ENCODE measurements at regions not wholly inside any gene's neighbourhood (a gene's known extent, or its start where the extent isn't known, plus 50 kb on each side); places are given as distances from the start of the nearest gene placed in this dataset.
"Not testable (repeated sequence)": the region's sequence is repeated elsewhere in the genome, so short reads cannot be mapped to it uniquely, and the experiment has no call there.

GRCh38 chr9:21616082-21616778 is 134.1 kb upstream of the IFNE start:
- BruUV-seq (replicated peaks) = no TSS peak
- no peaks in the 10 kb centered on the region for H3K27me3 Mint-ChIP-seq (ENCODE audit: unreplicated experiment)
- H3K4me1 Mint-ChIP-seq (ENCODE audit: low read depth, unreplicated experiment) = peaks cover 5% of the 10 kb centered on the region
- H3K36me3 Mint-ChIP-seq (ENCODE audit: insufficient read depth, unreplicated experiment) = no peaks in the 10 kb centered on the region
- CTCF ChIA-PET = no interaction called here
- intact Hi-C loops (cut with micrococcal nuclease; ENCODE audit: unreplicated experiment) = no loop called here
- no peak overlapping the region for H3K4me3 Mint-ChIP-seq (ENCODE audit: low read depth, unreplicated experiment)
- no peaks in the 10 kb centered on the region for H3K9me3 Mint-ChIP-seq (ENCODE audit: low read depth, unreplicated experiment)
- TF ChIP-seq, protein P1, sequence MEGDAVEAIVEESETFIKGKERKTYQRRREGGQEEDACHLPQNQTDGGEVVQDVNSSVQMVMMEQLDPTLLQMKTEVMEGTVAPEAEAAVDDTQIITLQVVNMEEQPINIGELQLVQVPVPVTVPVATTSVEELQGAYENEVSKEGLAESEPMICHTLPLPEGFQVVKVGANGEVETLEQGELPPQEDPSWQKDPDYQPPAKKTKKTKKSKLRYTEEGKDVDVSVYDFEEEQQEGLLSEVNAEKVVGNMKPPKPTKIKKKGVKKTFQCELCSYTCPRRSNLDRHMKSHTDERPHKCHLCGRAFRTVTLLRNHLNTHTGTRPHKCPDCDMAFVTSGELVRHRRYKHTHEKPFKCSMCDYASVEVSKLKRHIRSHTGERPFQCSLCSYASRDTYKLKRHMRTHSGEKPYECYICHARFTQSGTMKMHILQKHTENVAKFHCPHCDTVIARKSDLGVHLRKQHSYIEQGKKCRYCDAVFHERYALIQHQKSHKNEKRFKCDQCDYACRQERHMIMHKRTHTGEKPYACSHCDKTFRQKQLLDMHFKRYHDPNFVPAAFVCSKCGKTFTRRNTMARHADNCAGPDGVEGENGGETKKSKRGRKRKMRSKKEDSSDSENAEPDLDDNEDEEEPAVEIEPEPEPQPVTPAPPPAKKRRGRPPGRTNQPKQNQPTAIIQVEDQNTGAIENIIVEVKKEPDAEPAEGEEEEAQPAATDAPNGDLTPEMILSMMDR (IDR thresholded peaks at IDR 0.05; ENCODE audit: unreplicated experiment) = no peak
- H3K27ac Mint-ChIP-seq (ENCODE audit: unreplicated experiment) = no peak overlapping the region
- DNase-seq = no peak

DNA sequence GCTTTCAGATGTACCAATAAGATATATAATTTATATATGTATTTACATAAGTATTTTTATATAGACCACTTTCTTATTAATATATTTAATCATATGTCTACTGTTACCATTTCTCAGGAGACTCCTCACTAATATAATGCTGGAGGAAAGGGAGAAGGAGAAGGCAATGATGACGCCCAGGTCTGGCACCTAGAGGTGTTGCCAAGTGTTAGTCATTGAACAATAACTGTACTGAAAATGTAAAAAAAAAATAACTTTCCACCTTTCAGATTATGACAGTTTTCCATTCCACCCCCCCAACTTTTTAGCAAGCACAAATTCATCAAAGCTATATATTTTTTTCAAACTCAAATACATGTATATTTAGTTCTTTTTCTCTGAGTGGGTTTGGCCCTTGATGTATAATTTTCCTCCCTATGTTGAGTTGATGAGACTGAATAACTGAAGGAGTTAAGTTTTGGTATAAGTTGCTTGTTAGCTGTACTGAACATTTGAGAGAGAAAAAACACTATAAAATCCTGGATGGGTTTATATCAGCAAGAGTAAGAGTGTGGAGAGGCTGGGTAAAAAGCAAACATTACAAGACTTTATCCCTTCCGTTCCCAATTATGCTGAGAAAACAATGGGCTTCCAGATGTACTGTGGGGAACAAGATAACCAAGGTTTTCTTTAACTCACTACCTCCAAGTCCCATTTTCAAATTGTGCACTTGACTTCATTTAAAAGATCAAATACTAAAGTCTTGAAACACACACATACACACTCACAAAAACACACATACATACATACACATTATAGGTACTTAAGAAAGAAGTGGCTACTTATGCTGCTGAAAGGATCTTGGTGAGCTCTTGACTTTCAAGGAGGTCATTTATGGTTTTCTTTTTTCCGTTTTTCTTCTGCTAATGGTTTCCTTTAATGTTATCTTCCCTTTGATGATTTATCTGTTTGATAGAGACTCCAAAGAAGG is 142.8 kb upstream of the IFNE start:
- no peak for DNase-seq
- intact Hi-C loops (cut with micrococcal nuclease; ENCODE audit: unreplicated experiment) = no loop called here
- Mint-ChIP-seq H3K4me1 (ENCODE audit: low read depth, unreplicated experiment) (no peaks in the 10 kb centered on the region), H3K27me3 (ENCODE audit: unreplicated experiment) (no peaks in the 10 kb centered on the region), H3K27ac (ENCODE audit: unreplicated experiment) (no peak overlapping the region), H3K9me3 (ENCODE audit: low read depth, unreplicated experiment) (peaks cover 7% of the 10 kb centered on the region), H3K36me3 (ENCODE audit: insufficient read depth, unreplicated experiment) (no peaks in the 10 kb centered on the region), H3K4me3 (ENCODE audit: low read depth, unreplicated experiment) (no peak overlapping the region)
- CTCF ChIA-PET = no interaction called here
- no TSS peak for BruUV-seq (replicated peaks)
- TF ChIP-seq, protein P1 (IDR thresholded peaks at IDR 0.05; ENCODE audit: unreplicated experiment) = no peak

DNA sequence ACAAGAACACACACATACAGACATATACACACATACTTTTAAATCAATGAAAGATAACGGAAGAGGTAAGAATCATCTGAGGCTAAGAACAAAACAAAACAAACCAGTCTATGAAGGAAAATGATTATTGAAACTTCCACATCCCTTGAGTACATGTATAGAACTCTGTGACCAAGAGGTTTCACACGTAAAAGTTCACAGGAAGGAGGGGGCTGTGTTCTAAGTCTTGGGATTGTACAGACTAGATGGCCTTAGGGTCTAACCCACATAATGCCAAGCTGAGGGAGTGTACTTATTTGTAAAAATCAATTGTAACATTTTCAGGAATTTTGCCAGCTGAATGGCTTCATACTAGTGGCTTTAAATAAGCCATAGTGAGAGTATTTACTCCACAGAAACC is 144.4 kb upstream of the IFNE start:
- no peaks in the 10 kb centered on the region for H3K4me1 Mint-ChIP-seq (ENCODE audit: low read depth, unreplicated experiment)
- H3K36me3 Mint-ChIP-seq (ENCODE audit: insufficient read depth, unreplicated experiment) = no peaks in the 10 kb centered on the region
- H3K27me3 Mint-ChIP-seq (ENCODE audit: unreplicated experiment) = no peaks in the 10 kb centered on the region
- no TSS peak for BruUV-seq (replicated peaks)
- no peak overlapping the region for H3K27ac Mint-ChIP-seq (ENCODE audit: unreplicated experiment)
- CTCF ChIA-PET = no interaction called here
- no peak for DNase-seq
- no peak overlapping the region for H3K4me3 Mint-ChIP-seq (ENCODE audit: low read depth, unreplicated experiment)
- TF ChIP-seq, protein P1 (IDR thresholded peaks at IDR 0.05; ENCODE audit: unreplicated experiment) = no peak
- H3K9me3 Mint-ChIP-seq (ENCODE audit: low read depth, unreplicated experiment) = peaks cover 9% of the 10 kb centered on the region
- intact Hi-C loops (cut with micrococcal nuclease; ENCODE audit: unreplicated experiment) = no loop called here

DNA sequence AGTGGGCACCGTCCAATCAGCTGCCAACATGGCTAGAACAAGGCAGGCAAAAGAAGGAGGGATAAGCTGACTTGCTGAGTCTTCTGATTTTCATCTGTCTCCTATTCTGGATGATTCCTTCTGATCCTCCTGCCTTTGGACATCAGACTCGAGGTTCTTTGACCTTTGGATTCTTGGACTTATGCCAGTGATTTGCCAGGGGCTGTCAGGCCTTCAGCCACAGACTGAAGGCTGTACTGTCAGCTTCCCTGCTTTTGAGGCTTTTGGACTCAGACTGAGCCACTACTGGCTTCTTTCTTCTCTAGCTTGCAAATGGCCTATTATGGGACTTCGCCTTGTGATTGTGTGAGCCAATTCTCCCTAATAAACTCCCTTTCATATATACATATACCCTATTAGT is 146.8 kb upstream of the IFNE start:
- H3K9me3 Mint-ChIP-seq (ENCODE audit: low read depth, unreplicated experiment); DNase-seq; CTCF ChIA-PET; intact Hi-C loops (cut with micrococcal nuclease; ENCODE audit: unreplicated experiment); H3K27ac Mint-ChIP-seq (ENCODE audit: unreplicated experiment); H3K27me3 Mint-ChIP-seq (ENCODE audit: unreplicated experiment); BruUV-seq (replicated peaks); H3K4me1 Mint-ChIP-seq (ENCODE audit: low read depth, unreplicated experiment); H3K4me3 Mint-ChIP-seq (ENCODE audit: low read depth, unreplicated experiment); H3K36me3 Mint-ChIP-seq (ENCODE audit: insufficient read depth, unreplicated experiment): not testable (repeated sequence)

Data from Calu3 (cell line).